Endothelial cell of umbilical vein (primary cell): ENCODE measurements at regions not wholly inside any gene's neighbourhood (a gene's known extent, or its start where the extent isn't known, plus 50 kb on each side); places are given as distances from the start of the nearest gene placed in this dataset.

Experiments used
- BruUV-seq: library from RNA; stranded (reverse); fragments of 400-500 nt; replicated peaks from 2 replicates; lab custom pipeline; 2021; lab: Mats Ljungman, UMichigan
- CTCF ChIA-PET: fragments of 300-600, 350-600 bp; sonication (Branson Sonifier 250); formaldehyde crosslinking; loops from one replicate; lab custom pipeline; 2021; ENCODE audit warnings: antibody characterized with exemption, inconsistent platforms; lab: Charles Lee
- POLR2A ChIA-PET: fragments of 300-600, 350-600 bp; sonication (Branson Sonifier 250); formaldehyde crosslinking; loops from one replicate; lab custom pipeline; 2021; ENCODE audit warnings: antibody characterized with exemption, inconsistent platforms; lab: Charles Lee
- DNase-seq: peaks from one replicate; pipeline ENCODE4 v3.0.0-alpha.2; 2011; ENCODE audit warnings: low read depth, low spot score
- FAIRE-seq: peaks from 2 replicates; lab custom pipeline; 2011; peaks lifted over from hg19 to GRCh38; lab: Jason Lieb, UNC
- H2AFZ ChIP-seq: 2 replicates; pipeline ENCODE4 v1.6.0; 2012; ENCODE audit warnings: low read depth, low read length, control low read depth, inconsistent platforms
- H3K27ac ChIP-seq: 2 replicates; pipeline ENCODE4 v1.5.1; 2011; ENCODE audit warnings: low read depth, mild to moderate bottlenecking, control low read depth, low read length, moderate library complexity; ENCODE audit not compliant: insufficient read depth
- H3K27me3 ChIP-seq, 2 experiments: 2 replicates each; pipeline versions ENCODE4 v1.6.0 to v1.6.1; 2011; ENCODE audit warnings: low read length in 2 of 2, mixed read lengths in 1 of 2; ENCODE audit not compliant: control insufficient read depth in 2 of 2, insufficient read depth in 2 of 2
- H3K36me3 ChIP-seq, 2 experiments: 2 replicates in 1 of 2; 3 replicates in 1 of 2; pipeline ENCODE4 v1.5.1; 2011; ENCODE audit warnings: low read length in 2 of 2, mild to moderate bottlenecking in 1 of 2, moderate library complexity in 1 of 2; ENCODE audit not compliant: control insufficient read depth in 2 of 2, insufficient read depth in 2 of 2; ENCODE audit errors: extremely low read depth in 1 of 2
- H3K4me1 ChIP-seq: 3 replicates; pipeline ENCODE4 v1.5.1; 2011; ENCODE audit warnings: mild to moderate bottlenecking, low read length; ENCODE audit not compliant: control insufficient read depth, insufficient read depth; ENCODE audit errors: extremely low read depth
- H3K4me2 ChIP-seq: 2 replicates; pipeline ENCODE4 v1.6.1; 2011; ENCODE audit warnings: low read length, control low read depth, mixed read lengths; ENCODE audit not compliant: insufficient read depth
- H3K4me3 ChIP-seq, 3 experiments: fragments of 200-600 bp in 1 of 3; sonication (generic), shearing (Covaris generic) in 1 of 3; replicated peaks in 1 of 3; 2 replicates each; pipeline ENCODE4 v1.5.1; 2011 to 2016; ENCODE audit warnings: control low read depth in 3 of 3, low read length in 3 of 3, mild to moderate bottlenecking in 2 of 3, inconsistent platforms in 1 of 3, low read depth in 1 of 3, moderate library complexity in 1 of 3; ENCODE audit not compliant: insufficient read depth in 1 of 3
- H3K79me2 ChIP-seq: 2 replicates; pipeline ENCODE4 v1.6.0; 2012; ENCODE audit warnings: low read length, inconsistent platforms; ENCODE audit not compliant: control insufficient read depth, insufficient read depth
- H3K9ac ChIP-seq: replicated peaks from 2 replicates; pipeline ENCODE3; 2011; ENCODE audit warnings: low read length, control low read depth; ENCODE audit not compliant: insufficient read depth; ENCODE audit errors: extremely low read depth
- H3K9me1 ChIP-seq: replicated peaks from 3 replicates; pipeline ENCODE4 v1.6.0; 2011; ENCODE audit warnings: mild to moderate bottlenecking, low read length; ENCODE audit not compliant: control insufficient read depth, insufficient read depth; ENCODE audit errors: extremely low read depth
- H3K9me3 ChIP-seq: replicated peaks from 2 replicates; pipeline ENCODE4 v1.5.1; 2012; ENCODE audit warnings: low read length, inconsistent platforms; ENCODE audit not compliant: control insufficient read depth, insufficient read depth
- H4K20me1 ChIP-seq: replicated peaks from 2 replicates; pipeline ENCODE3; 2011; ENCODE audit warnings: mild to moderate bottlenecking, low read length; ENCODE audit not compliant: control insufficient read depth, insufficient read depth; ENCODE audit errors: extremely low read depth
- CTCF ChIP-seq, 2 donors: IDR thresholded peaks; 1 replicate in 1 of 2; 2 replicates in 1 of 2; pipeline ENCODE4 v1.5.1; 2011; ENCODE audit warnings: low read length in 2 of 2, mild to moderate bottlenecking in 2 of 2, moderate library complexity in 2 of 2, control low read depth in 1 of 2, inconsistent platforms in 1 of 2, low read depth in 1 of 2; ENCODE audit not compliant: insufficient read depth in 1 of 2; ENCODE audit errors: extremely low read depth in 1 of 2
- EZH2 ChIP-seq: IDR thresholded peaks from 2 replicates; pipeline ENCODE4 v1.6.1; 2012; ENCODE audit warnings: borderline replicate concordance, low read depth, mild to moderate bottlenecking, moderate library complexity, low read length, inconsistent platforms; ENCODE audit not compliant: severe bottlenecking
- FOS ChIP-seq: IDR thresholded peaks from 2 replicates; pipeline ENCODE4 v1.6.1; 2011; ENCODE audit warnings: mild to moderate bottlenecking, low read length, moderate library complexity, borderline replicate concordance; ENCODE audit not compliant: insufficient read depth
- GATA2 ChIP-seq: IDR thresholded peaks from 2 replicates; pipeline ENCODE4 v1.7.0; 2011; ENCODE audit warnings: low read depth, mild to moderate bottlenecking, moderate library complexity, mixed read lengths, low read length; ENCODE audit not compliant: insufficient read length, insufficient read depth
- JUN ChIP-seq: IDR thresholded peaks from 2 replicates; pipeline ENCODE4 v1.6.1; 2011; ENCODE audit warnings: borderline replicate concordance, low read depth; ENCODE audit not compliant: insufficient read length, insufficient read depth
- MAX ChIP-seq: IDR thresholded peaks from 2 replicates; pipeline ENCODE4 v1.6.1; 2011; ENCODE audit not compliant: insufficient read depth, insufficient read length
- MYC ChIP-seq: IDR thresholded peaks from one replicate; pipeline ENCODE4 v1.6.1; 2011; ENCODE audit warnings: mild to moderate bottlenecking, low read depth, low read length
- POLR2A ChIP-seq: IDR thresholded peaks from 2 replicates; pipeline ENCODE4 v1.6.1; 2012; ENCODE audit warnings: low read depth, mild to moderate bottlenecking, control low read depth, low read length
- POLR2AphosphoS5 ChIP-seq: IDR thresholded peaks from 2 replicates; pipeline ENCODE4 v1.6.1; 2012; ENCODE audit warnings: low read depth, mild to moderate bottlenecking, control low read depth, low read length, moderate library complexity; ENCODE audit not compliant: insufficient read depth
- dilution Hi-C: fragments of 300-500 bp; cut with MboI; formaldehyde crosslinking; loops from one replicate; pipeline ENCODE4 v1.15.0; 2019; ENCODE audit warnings: low sequenced_read_pairs; ENCODE audit not compliant: extremely low pct_ligation_motif_present
- intact Hi-C: fragments of 100-400 bp; cut with micrococcal nuclease; formaldehyde crosslinking; loops from one replicate; pipeline ENCODE4 v1.10.0; 2022

- H4K20me1 ChIP-seq: no peaks in the 10 kb centered on the region
- no peak overlapping the region for H3K9ac ChIP-seq
- dilution Hi-C loops: no loop called here
- no peaks in the 10 kb centered on the region for H3K79me2 ChIP-seq
- no peak overlapping the region for H3K4me3 ChIP-seq
- no peak for FAIRE-seq
- no peak for TF ChIP-seq CTCF (IDR thresholded peaks at IDR 0.05; ENCODE audit: extremely low read depth in 1 of 2, insufficient read depth in 1 of 2, low read depth in 1 of 2, low read length in 2 of 2)
- TF ChIP-seq MYC: no peak
- no peak for TF ChIP-seq EZH2
- TF ChIP-seq FOS: no peak
- H3K4me1 ChIP-seq: no peaks in the 10 kb centered on the region
- no peak for DNase-seq
- CTCF ChIA-PET: no interaction called here
- H3K27me3 ChIP-seq: no peaks in the 10 kb centered on the region
- BruUV-seq: no TSS peak
- H3K4me2 ChIP-seq: no peak overlapping the region
- POLR2A ChIA-PET: no interaction called here
- H3K9me3 ChIP-seq: peaks cover 4% of the 10 kb centered on the region
- no peak overlapping the region for H2AFZ ChIP-seq
- H3K36me3 ChIP-seq: no peaks in the 10 kb centered on the region
- no peak overlapping the region for H3K27ac ChIP-seq
- intact Hi-C loops: no loop called here
- H3K9me1 ChIP-seq: no peaks in the 10 kb centered on the region
Measured at GRCh38 chr4:175346376-175346775, 428.2 kb downstream of the ADAM29 start.

- dilution Hi-C loops: no loop called here
- Histone ChIP-seq H4K20me1 (no peaks in the 10 kb centered on the region), H3K4me2 (no peak overlapping the region), H3K36me3 (no peaks in the 10 kb centered on the region), H2AFZ (no peak overlapping the region), H3K9me1 (no peaks in the 10 kb centered on the region), H3K4me3 (no peak overlapping the region), H3K27ac (no peak overlapping the region), H3K9me3 (peaks cover 4% of the 10 kb centered on the region), H3K9ac (no peak overlapping the region), H3K79me2 (no peaks in the 10 kb centered on the region), H3K4me1 (no peaks in the 10 kb centered on the region), H3K27me3 (no peaks in the 10 kb centered on the region)
- TF ChIP-seq FOS (no peak), CTCF (IDR thresholded peaks at IDR 0.05; ENCODE audit: extremely low read depth in 1 of 2, insufficient read depth in 1 of 2, low read depth in 1 of 2, low read length in 2 of 2) (no peak), MAX (no peak), POLR2AphosphoS5 (no peak), GATA2 (no peak), POLR2A (no peak), EZH2 (no peak), JUN (no peak), MYC (no peak)
- DNase-seq (no peak), FAIRE-seq (no peak)
- CTCF ChIA-PET: no interaction called here
- POLR2A ChIA-PET: interaction anchor here (0.5 kb wide), 1 partner anchor 33 kb away, joined by 3 read pairs; no protein-coding TSS in a partner anchor
- no TSS peak for BruUV-seq
- intact Hi-C loops: no loop called here
Measured at GRCh38 chr4:175350246-175350645, 432.1 kb downstream of the ADAM29 start.
